Trophoblast cell (in vitro differentiated cells and primary cell): ENCODE measurements at regions not wholly inside any gene's neighbourhood (a gene's known extent, or its start where the extent isn't known, plus 50 kb on each side); places are given as distances from the start of the nearest gene placed in this dataset.

Experiments
- DNase-seq, 2 donors: peaks; one replicate each; pipeline ENCODE4 v3.0.0-alpha.2; 2016
- H2AFZ ChIP-seq: 2 replicates; pipeline ENCODE4 v1.6.1; 2013; ENCODE audit warnings: low read length, moderate library complexity, mild to moderate bottlenecking; ENCODE audit not compliant: insufficient read depth, poor library complexity
- H2AK5ac ChIP-seq: 2 replicates; pipeline ENCODE4 v1.6.1; 2013; ENCODE audit warnings: mild to moderate bottlenecking, low read length
- H2BK120ac ChIP-seq: 2 replicates; pipeline ENCODE4 v1.6.1; 2013; ENCODE audit warnings: low read length, mild to moderate bottlenecking, moderate library complexity; ENCODE audit not compliant: insufficient read depth, poor library complexity
- H2BK12ac ChIP-seq: 2 replicates; pipeline ENCODE4 v1.6.1; 2013; ENCODE audit warnings: mild to moderate bottlenecking, low read length, moderate library complexity
- H2BK5ac ChIP-seq: 2 replicates; pipeline ENCODE4 v1.6.1; 2013; ENCODE audit warnings: low read length, low read depth, moderate library complexity, mild to moderate bottlenecking; ENCODE audit not compliant: poor library complexity
- H3K14ac ChIP-seq: 2 replicates; pipeline ENCODE4 v1.6.1; 2013; ENCODE audit warnings: mild to moderate bottlenecking, low read length
- H3K18ac ChIP-seq: 2 replicates; pipeline ENCODE4 v1.6.1; 2013; ENCODE audit warnings: mild to moderate bottlenecking, low read length
- H3K23ac ChIP-seq: 2 replicates; pipeline ENCODE4 v1.6.1; 2013; ENCODE audit warnings: low read length
- H3K27ac ChIP-seq: 2 replicates; pipeline ENCODE4 v1.5.1; 2013; ENCODE audit warnings: low read depth, mild to moderate bottlenecking, inconsistent platforms, low read length, moderate library complexity
- H3K27me3 ChIP-seq: 2 replicates; pipeline ENCODE4 v1.6.1; 2013; ENCODE audit warnings: inconsistent platforms, mild to moderate bottlenecking, low read length, moderate library complexity; ENCODE audit not compliant: insufficient read depth
- H3K36me3 ChIP-seq, 2 experiments: 1 replicate in 1 of 2; 2 replicates in 1 of 2; pipeline ENCODE4 v1.6.1; 2013; ENCODE audit warnings: low read length in 2 of 2, mild to moderate bottlenecking in 2 of 2, moderate library complexity in 1 of 2; ENCODE audit not compliant: insufficient read depth in 2 of 2, control insufficient read depth in 1 of 2
- H3K4ac ChIP-seq: 2 replicates; pipeline ENCODE4 v1.6.1; 2013; ENCODE audit warnings: low read depth, mild to moderate bottlenecking, low read length, moderate library complexity
- H3K4me1 ChIP-seq, 2 experiments: 1 replicate in 1 of 2; 2 replicates in 1 of 2; pipeline ENCODE4 v1.6.1; 2013; ENCODE audit warnings: low read length in 2 of 2, mild to moderate bottlenecking in 2 of 2, moderate library complexity in 1 of 2; ENCODE audit not compliant: insufficient read depth in 2 of 2, control insufficient read depth in 1 of 2
- H3K4me2 ChIP-seq: 2 replicates; pipeline ENCODE4 v1.6.1; 2013; ENCODE audit warnings: inconsistent platforms, mild to moderate bottlenecking, low read length, moderate library complexity
- H3K4me3 ChIP-seq: 2 replicates; pipeline ENCODE4 v1.5.1; 2013; ENCODE audit warnings: mild to moderate bottlenecking, low read depth, low read length, inconsistent platforms
- H3K79me1 ChIP-seq: one replicate; pipeline ENCODE4 v1.6.1; 2013; ENCODE audit warnings: low read length
- H3K79me2 ChIP-seq: 2 replicates; pipeline ENCODE4 v1.6.1; 2013; ENCODE audit warnings: low read length, mild to moderate bottlenecking; ENCODE audit not compliant: control insufficient read depth, insufficient read depth, poor library complexity
- H3K9ac ChIP-seq: 2 replicates; pipeline ENCODE4 v1.6.1; 2013; ENCODE audit warnings: mild to moderate bottlenecking, low read length
- H3K9me3 ChIP-seq: 2 replicates; pipeline ENCODE4 v1.6.1; 2013; ENCODE audit warnings: low read depth, mild to moderate bottlenecking, control low read depth, inconsistent platforms, low read length; ENCODE audit not compliant: insufficient read depth
- H4K12ac ChIP-seq: 2 replicates; pipeline ENCODE4 v1.6.1; 2013; ENCODE audit warnings: low read depth, mild to moderate bottlenecking, low read length, moderate library complexity
- H4K8ac ChIP-seq: 2 replicates; pipeline ENCODE4 v1.6.1; 2013; ENCODE audit warnings: low read depth, mild to moderate bottlenecking, low read length, moderate library complexity
- H4K91ac ChIP-seq: one replicate; pipeline ENCODE4 v1.6.1; 2013; ENCODE audit warnings: low read depth, mild to moderate bottlenecking, low read length, moderate library complexity
- WGBS: extraction: QIAGEN DNeasy Blood & Tissue Kit; methylation state at CpG from one replicate; pipeline ENCODE4 v1.1.7; 2013; ENCODE audit warnings: missing lambda C conversion rate; ENCODE audit not compliant: insufficient read length, insufficient coverage; ENCODE audit errors: extremely low coverage; 5-methylcytosine and 5-hydroxymethylcytosine counted together

DNA sequence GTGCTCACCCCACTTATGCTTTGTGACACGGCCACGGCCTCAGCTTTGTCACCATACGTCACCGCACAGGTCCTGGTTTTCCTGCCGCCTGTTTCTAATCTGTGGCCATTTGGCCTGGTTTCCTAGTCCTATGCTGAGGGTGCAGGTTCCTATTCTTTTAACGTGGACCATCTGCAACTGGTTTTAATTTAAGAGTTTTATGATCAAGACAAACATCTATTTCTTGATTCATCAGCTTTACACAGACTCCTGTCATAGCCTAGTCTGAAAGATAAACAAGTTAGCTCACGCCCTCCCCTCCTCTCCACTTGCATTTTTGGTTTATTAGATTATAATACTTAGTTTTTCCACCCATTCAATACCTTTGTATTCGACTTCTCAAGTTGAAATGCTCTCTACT, 97.5 kb upstream of the RPS6KA2 start:
- H3K9ac ChIP-seq = no peak overlapping the region
- no peak overlapping the region for H4K91ac ChIP-seq
- no peaks in the 10 kb centered on the region for H3K27me3 ChIP-seq
- H4K12ac ChIP-seq = no peak overlapping the region
- no peak for DNase-seq
- H3K18ac ChIP-seq = no peak overlapping the region
- H3K9me3 ChIP-seq = peaks cover 2% of the 10 kb centered on the region
- H3K27ac ChIP-seq = no peak overlapping the region
- no peak overlapping the region for H2BK5ac ChIP-seq
- peaks cover 16 to 21% of the 10 kb centered on the region in 2 experiments for H3K4me1 ChIP-seq
- no peak overlapping the region for H3K23ac ChIP-seq
- no peak overlapping the region for H3K4me2 ChIP-seq
- peaks cover 3% of the 10 kb centered on the region for H3K79me1 ChIP-seq
- H2AFZ ChIP-seq = no peak overlapping the region
- no peak overlapping the region for H3K14ac ChIP-seq
- H4K8ac ChIP-seq = no peak overlapping the region
- no peak overlapping the region for H2BK12ac ChIP-seq
- H3K4ac ChIP-seq = no peak overlapping the region
- no peaks in the 10 kb centered on the region for H3K36me3 ChIP-seq
- no peak overlapping the region for H2BK120ac ChIP-seq
- H2AK5ac ChIP-seq = no peak overlapping the region
- no peak overlapping the region for H3K4me3 ChIP-seq
- no peaks in the 10 kb centered on the region for H3K79me2 ChIP-seq
- WGBS = no CpG with 5 or more reads among the region's 8 CpGs

DNA sequence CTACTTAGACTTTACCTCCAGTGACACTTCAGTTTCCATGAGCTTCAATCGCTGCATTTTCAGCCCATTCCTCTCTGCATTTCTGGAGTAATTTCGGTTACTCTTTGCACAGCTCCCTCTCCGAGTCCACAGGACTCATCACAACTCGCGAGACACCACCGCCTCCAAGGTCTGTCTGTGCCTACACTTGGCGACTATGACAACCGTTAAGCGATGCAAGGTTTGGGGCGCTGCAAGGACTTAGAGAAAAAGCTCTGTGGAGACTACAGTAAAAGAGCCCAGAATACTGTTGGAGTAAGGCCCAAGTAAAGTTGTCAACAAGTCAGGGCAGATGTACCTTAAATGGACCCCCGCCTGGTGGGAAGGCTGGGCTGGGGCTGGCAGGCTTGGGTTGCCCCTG, 95.7 kb upstream of the RPS6KA2 start:
- WGBS = no CpG with 5 or more reads among the region's 11 CpGs

DNA sequence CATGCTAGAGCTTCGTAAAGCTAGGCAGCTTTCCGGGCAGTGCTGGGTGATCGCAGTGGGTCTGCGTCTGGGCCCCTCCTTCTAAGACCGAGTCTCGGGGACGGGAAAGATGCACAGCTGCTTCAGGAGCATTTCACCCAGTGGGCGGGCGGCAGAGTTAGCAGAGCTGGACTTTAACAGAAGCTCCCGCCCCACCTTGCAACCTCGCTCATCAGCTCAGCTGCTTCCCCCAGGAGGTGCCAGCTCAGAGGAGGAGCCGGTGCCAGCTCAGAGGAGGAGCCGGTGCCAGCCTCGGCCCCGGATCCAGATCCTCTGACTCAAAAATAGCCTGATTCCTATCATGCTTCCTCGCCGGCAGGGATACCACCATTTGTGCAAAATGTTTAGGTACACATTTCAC, 94.5 kb upstream of the RPS6KA2 start:
- Histone ChIP-seq H3K18ac (no peak overlapping the region), H3K79me2 (no peaks in the 10 kb centered on the region), H3K4ac (no peak overlapping the region), H2BK120ac (no peak overlapping the region), H3K79me1 (no peaks in the 10 kb centered on the region), H3K9ac (no peak overlapping the region), H3K4me3 (no peak overlapping the region), H3K14ac (no peak overlapping the region), H3K4me1 (peaks cover 4 to 6% of the 10 kb centered on the region in 2 experiments), H4K8ac (no peak overlapping the region), H3K9me3 (no peaks in the 10 kb centered on the region), H3K27me3 (no peaks in the 10 kb centered on the region), H2AK5ac (no peak overlapping the region), H3K4me2 (no peak overlapping the region), H3K23ac (no peak overlapping the region), H3K27ac (no peak overlapping the region), H2BK5ac (no peak overlapping the region), H2BK12ac (no peak overlapping the region), H3K36me3 (no peaks in the 10 kb centered on the region), H2AFZ (no peak overlapping the region), H4K12ac (no peak overlapping the region), H4K91ac (no peak overlapping the region)
- WGBS = no CpG with 5 or more reads among the region's 17 CpGs
- no peak for DNase-seq

More for the DNA sequence above, 95.7 kb upstream of the RPS6KA2 start:
- H3K4me2 ChIP-seq = no peak overlapping the region
- H4K91ac ChIP-seq = no peak overlapping the region
- no peak overlapping the region for H3K18ac ChIP-seq
- no peak overlapping the region for H3K27ac ChIP-seq
- no peak overlapping the region for H2BK120ac ChIP-seq
- no peak overlapping the region for H2AFZ ChIP-seq
- H3K4ac ChIP-seq = no peak overlapping the region
- H2BK5ac ChIP-seq = no peak overlapping the region
- no peak overlapping the region for H3K23ac ChIP-seq
- H2AK5ac ChIP-seq = no peak overlapping the region
- H3K79me1 ChIP-seq = no peaks in the 10 kb centered on the region
- H3K14ac ChIP-seq = no peak overlapping the region
- H3K79me2 ChIP-seq = no peaks in the 10 kb centered on the region
- no peak overlapping the region for H3K9ac ChIP-seq
- H2BK12ac ChIP-seq = no peak overlapping the region
- H3K9me3 ChIP-seq = no peaks in the 10 kb centered on the region
- no peak overlapping the region for H4K12ac ChIP-seq
- no peak overlapping the region for H4K8ac ChIP-seq
- no peaks in the 10 kb centered on the region for H3K27me3 ChIP-seq
- DNase-seq = no peak
- H3K4me3 ChIP-seq = no peak overlapping the region
- H3K4me1 ChIP-seq = peaks cover 4 to 9% of the 10 kb centered on the region in 2 experiments
- no peaks in the 10 kb centered on the region for H3K36me3 ChIP-seq

DNA sequence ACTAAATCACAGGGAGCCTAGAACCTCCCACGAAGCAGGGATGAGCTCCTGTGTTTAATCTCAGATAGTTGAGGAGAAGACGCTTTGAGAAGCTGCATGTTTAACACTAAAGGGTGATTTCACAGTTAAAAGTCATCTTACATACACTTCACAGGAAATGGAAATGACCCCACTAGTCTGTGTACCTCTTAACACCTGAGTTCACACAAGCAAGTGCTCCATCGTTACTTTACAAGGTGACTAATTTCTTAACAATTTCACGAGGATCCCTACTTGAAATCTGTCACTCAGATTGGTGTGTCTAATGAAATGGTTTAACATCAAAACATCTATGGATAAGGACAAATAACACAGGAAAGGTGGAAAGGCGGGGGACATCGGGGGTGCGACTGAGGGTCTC, 93.8 kb upstream of the RPS6KA2 start:
- no peak overlapping the region for H3K4me2 ChIP-seq
- H3K79me2 ChIP-seq = no peaks in the 10 kb centered on the region
- no peak overlapping the region for H3K23ac ChIP-seq
- H3K79me1 ChIP-seq = no peaks in the 10 kb centered on the region
- H2BK5ac ChIP-seq = no peak overlapping the region
- no peak overlapping the region for H3K4ac ChIP-seq
- no peak overlapping the region for H2AK5ac ChIP-seq
- H2AFZ ChIP-seq = no peak overlapping the region
- no peak overlapping the region for H2BK12ac ChIP-seq
- WGBS = no CpG with 5 or more reads among the region's 7 CpGs
- H4K12ac ChIP-seq = no peak overlapping the region
- no peak overlapping the region for H3K18ac ChIP-seq
- no peak overlapping the region for H3K4me3 ChIP-seq
- no peak for DNase-seq
- no peak overlapping the region for H4K8ac ChIP-seq
- H3K9ac ChIP-seq = no peak overlapping the region
- H3K14ac ChIP-seq = no peak overlapping the region
- H3K9me3 ChIP-seq = no peaks in the 10 kb centered on the region
- no peaks in the 10 kb centered on the region for H3K36me3 ChIP-seq
- H4K91ac ChIP-seq = no peak overlapping the region
- H3K4me1 ChIP-seq = peaks cover 2% of the 10 kb centered on the region in 2 experiments
- no peaks in the 10 kb centered on the region for H3K27me3 ChIP-seq
- no peak overlapping the region for H3K27ac ChIP-seq
- H2BK120ac ChIP-seq = no peak overlapping the region
